ENCODE measurements at regions not wholly inside any gene's neighbourhood (a gene's known extent, or its start where the extent isn't known, plus 50 kb on each side); places are given as distances from the start of the nearest gene placed in this dataset.

DNA sequence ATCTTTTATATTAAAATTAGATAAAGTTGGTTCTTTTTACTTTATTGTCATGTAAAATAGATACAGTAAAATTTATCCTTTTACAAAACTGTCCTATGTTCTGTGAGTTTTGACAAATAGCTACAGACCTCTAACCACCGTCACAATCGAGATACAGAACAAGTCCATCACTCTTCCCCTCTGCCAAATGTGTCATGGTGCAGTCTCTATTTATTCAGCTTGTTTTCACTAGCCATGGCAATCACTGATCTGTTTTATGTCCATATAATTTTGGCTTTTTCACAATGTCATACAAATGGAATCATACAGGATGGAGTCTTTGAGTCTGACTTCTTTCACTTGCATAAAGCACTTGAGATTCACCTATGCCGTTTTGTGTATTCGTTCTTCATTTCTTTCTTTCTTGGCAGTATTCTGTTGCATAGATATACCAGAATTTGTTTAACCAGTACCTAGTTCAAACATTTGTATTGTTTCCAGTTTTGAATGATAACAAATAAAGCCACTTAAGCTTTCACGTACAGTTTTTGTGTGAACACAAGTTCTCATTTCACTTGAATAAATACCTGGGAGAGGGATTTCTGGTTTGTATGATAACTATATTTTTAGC, 273.2 kb upstream of the MPDZ start:
- H3K4me1 Mint-ChIP-seq, result no peaks in the 10 kb centered on the region
- Histone ChIP-seq H3K9ac (ENCODE audit: extremely low read depth, low read length, poor library complexity, severe bottlenecking) (no peak overlapping the region), H3K9me3 (ENCODE audit: control insufficient read depth, low read length) (no peaks in the 10 kb centered on the region), H3K27me3 (ENCODE audit: control insufficient read depth, insufficient read depth, low read length, poor library complexity, severe bottlenecking) (no peaks in the 10 kb centered on the region), H3K4me1 (ENCODE audit: control insufficient read depth, insufficient read depth, low read length) (no peaks in the 10 kb centered on the region), H3K4me3 (ENCODE audit: low read length) (no peak overlapping the region), H3K36me3 (ENCODE audit: control insufficient read depth, insufficient read depth, low read length) (no peaks in the 10 kb centered on the region), H3K27ac (ENCODE audit: low read depth, low read length) (no peak overlapping the region)
- H3K27me3 Mint-ChIP-seq (ENCODE audit: insufficient read depth), result no peaks in the 10 kb centered on the region
- H3K36me3 Mint-ChIP-seq (ENCODE audit: low read depth), result no peaks in the 10 kb centered on the region
- DNase-seq, result no peak
- no peaks in the 10 kb centered on the region for H3K9me3 Mint-ChIP-seq
- WGBS, 2 experiments (ENCODE audit: insufficient coverage in 1 of 2, insufficient read length in 1 of 2), result 87 to 94% methylated on average over 4 to 5 of the region's 5 CpGs
- no peak overlapping the region for H3K27ac Mint-ChIP-seq
- TF ChIP-seq, protein P1, sequence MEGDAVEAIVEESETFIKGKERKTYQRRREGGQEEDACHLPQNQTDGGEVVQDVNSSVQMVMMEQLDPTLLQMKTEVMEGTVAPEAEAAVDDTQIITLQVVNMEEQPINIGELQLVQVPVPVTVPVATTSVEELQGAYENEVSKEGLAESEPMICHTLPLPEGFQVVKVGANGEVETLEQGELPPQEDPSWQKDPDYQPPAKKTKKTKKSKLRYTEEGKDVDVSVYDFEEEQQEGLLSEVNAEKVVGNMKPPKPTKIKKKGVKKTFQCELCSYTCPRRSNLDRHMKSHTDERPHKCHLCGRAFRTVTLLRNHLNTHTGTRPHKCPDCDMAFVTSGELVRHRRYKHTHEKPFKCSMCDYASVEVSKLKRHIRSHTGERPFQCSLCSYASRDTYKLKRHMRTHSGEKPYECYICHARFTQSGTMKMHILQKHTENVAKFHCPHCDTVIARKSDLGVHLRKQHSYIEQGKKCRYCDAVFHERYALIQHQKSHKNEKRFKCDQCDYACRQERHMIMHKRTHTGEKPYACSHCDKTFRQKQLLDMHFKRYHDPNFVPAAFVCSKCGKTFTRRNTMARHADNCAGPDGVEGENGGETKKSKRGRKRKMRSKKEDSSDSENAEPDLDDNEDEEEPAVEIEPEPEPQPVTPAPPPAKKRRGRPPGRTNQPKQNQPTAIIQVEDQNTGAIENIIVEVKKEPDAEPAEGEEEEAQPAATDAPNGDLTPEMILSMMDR (conservative IDR thresholded peaks at IDR 0.05), result no peak
- H3K4me3 Mint-ChIP-seq, result no peak overlapping the region

DNA sequence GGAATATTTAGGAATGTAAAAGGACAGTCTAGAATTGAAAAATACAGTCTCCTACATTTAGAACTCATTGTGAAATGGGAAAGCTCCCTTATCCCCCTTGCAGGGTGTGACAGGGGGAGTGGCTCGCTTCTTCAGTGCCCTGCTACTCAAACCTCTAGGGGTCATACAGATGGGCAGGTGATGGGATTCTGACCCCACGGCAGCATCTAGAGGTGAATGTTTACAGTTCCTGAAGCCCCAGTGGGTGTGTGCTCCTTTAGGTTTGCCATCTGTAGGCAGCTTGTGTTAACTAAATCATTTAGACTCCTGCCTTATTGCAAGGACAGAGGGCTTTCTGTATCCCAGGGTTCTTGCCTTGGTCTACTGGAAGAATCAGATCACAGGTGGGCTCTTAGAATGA, 271.0 kb upstream of the MPDZ start:
- no peaks in the 10 kb centered on the region for H3K27me3 Mint-ChIP-seq (ENCODE audit: insufficient read depth)
- no peak overlapping the region for H3K27ac Mint-ChIP-seq
- H3K27ac ChIP-seq (ENCODE audit: low read depth, low read length), result no peak overlapping the region
- H3K36me3 ChIP-seq (ENCODE audit: control insufficient read depth, insufficient read depth, low read length), result no peaks in the 10 kb centered on the region
- H3K9ac ChIP-seq (ENCODE audit: extremely low read depth, low read length, poor library complexity, severe bottlenecking), result no peak overlapping the region
- no peak overlapping the region for H3K4me3 ChIP-seq (ENCODE audit: low read length)
- H3K9me3 Mint-ChIP-seq, result no peaks in the 10 kb centered on the region
- WGBS, 2 experiments (ENCODE audit: insufficient coverage in 1 of 2, insufficient read length in 1 of 2), result 83 to 92% methylated on average over 1 to 2 of the region's 2 CpGs
- DNase-seq, result peak; percentile 56
- H3K4me1 Mint-ChIP-seq, result no peaks in the 10 kb centered on the region
- no peaks in the 10 kb centered on the region for H3K27me3 ChIP-seq (ENCODE audit: control insufficient read depth, insufficient read depth, low read length, poor library complexity, severe bottlenecking)
- TF ChIP-seq, protein P1 (conservative IDR thresholded peaks at IDR 0.05), result peak; percentile 35
- no peak overlapping the region for H3K4me3 Mint-ChIP-seq
- H3K36me3 Mint-ChIP-seq (ENCODE audit: low read depth), result no peaks in the 10 kb centered on the region
- H3K9me3 ChIP-seq (ENCODE audit: control insufficient read depth, low read length), result no peaks in the 10 kb centered on the region
- no peaks in the 10 kb centered on the region for H3K4me1 ChIP-seq (ENCODE audit: control insufficient read depth, insufficient read depth, low read length)

DNA sequence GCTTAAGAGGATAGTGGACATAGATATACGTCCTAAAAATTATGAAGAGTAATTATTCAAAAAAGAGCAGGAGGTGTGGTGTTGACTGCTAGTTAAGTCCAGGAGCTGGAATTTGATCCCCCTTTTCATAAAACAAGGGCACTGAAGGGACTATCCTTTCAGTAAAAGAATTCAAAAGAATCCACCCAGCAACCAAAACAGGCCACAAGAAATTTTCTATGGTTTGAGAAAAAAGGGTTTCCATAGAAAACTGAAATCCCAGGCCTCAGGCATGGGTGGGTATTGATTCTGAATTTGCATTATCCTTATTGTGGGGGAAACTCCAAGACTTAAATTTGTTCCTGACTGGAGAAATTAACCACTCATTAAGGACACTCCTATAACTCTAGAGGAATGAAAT, 269.0 kb upstream of the MPDZ start:
- Mint-ChIP-seq H3K36me3 (ENCODE audit: low read depth) (no peaks in the 10 kb centered on the region), H3K4me3 (no peak overlapping the region), H3K27me3 (ENCODE audit: insufficient read depth) (no peaks in the 10 kb centered on the region), H3K27ac (no peak overlapping the region), H3K9me3 (no peaks in the 10 kb centered on the region), H3K4me1 (no peaks in the 10 kb centered on the region)
- H3K36me3 ChIP-seq (ENCODE audit: control insufficient read depth, insufficient read depth, low read length), result no peaks in the 10 kb centered on the region
- no peak overlapping the region for H3K9ac ChIP-seq (ENCODE audit: extremely low read depth, low read length, poor library complexity, severe bottlenecking)
- no peak for DNase-seq
- TF ChIP-seq, protein P1 (conservative IDR thresholded peaks at IDR 0.05), result no peak
- no peaks in the 10 kb centered on the region for H3K4me1 ChIP-seq (ENCODE audit: control insufficient read depth, insufficient read depth, low read length)
- no peak overlapping the region for H3K27ac ChIP-seq (ENCODE audit: low read depth, low read length)
- 90% methylated on average over 1 of the region's 1 CpG; no CpG with 5 or more reads in 1 of the 2 experiments for WGBS, 2 experiments (ENCODE audit: insufficient coverage in 1 of 2, insufficient read length in 1 of 2)
- no peak overlapping the region for H3K4me3 ChIP-seq (ENCODE audit: low read length)
- no peaks in the 10 kb centered on the region for H3K9me3 ChIP-seq (ENCODE audit: control insufficient read depth, low read length)
- H3K27me3 ChIP-seq (ENCODE audit: control insufficient read depth, insufficient read depth, low read length, poor library complexity, severe bottlenecking), result no peaks in the 10 kb centered on the region
